Kidney (tissue), 13 donors: ENCODE measurements at regions not wholly inside any gene's neighbourhood (a gene's known extent, or its start where the extent isn't known, plus 50 kb on each side); places are given as distances from the start of the nearest gene placed in this dataset.
"Not testable (repeated sequence)": the region's sequence is repeated elsewhere in the genome, so short reads cannot be mapped to it uniquely, and the experiment has no call there.

Experiments used
- DNase-seq, 5 donors: peaks; one replicate each; pipeline ENCODE4 v3.0.0-alpha.2; 2013 to 2020
- FAIRE-seq: peaks from 2 replicates; lab custom pipeline; 2012; peaks lifted over from hg19 to GRCh38; lab: Jason Lieb, UNC
- H3K27ac ChIP-seq, 2 donors: one replicate each; pipeline ENCODE4 v1.7.0; 2013; ENCODE audit warnings: low read depth in 2 of 2, low read length in 2 of 2, inconsistent platforms in 1 of 2
- H3K27me3 ChIP-seq: one replicate; pipeline ENCODE4 v1.7.1; 2013; ENCODE audit warnings: low read length, inconsistent platforms; ENCODE audit not compliant: control insufficient read depth, insufficient read depth
- H3K36me3 ChIP-seq, 3 donors: one replicate each; pipeline versions ENCODE4 v1.7.0 to v1.7.1; 2013; ENCODE audit warnings: low read length in 3 of 3, control low read depth in 1 of 3, inconsistent platforms in 1 of 3; ENCODE audit not compliant: insufficient read depth in 3 of 3, control insufficient read depth in 2 of 3
- H3K4me1 ChIP-seq, 3 donors: one replicate each; pipeline versions ENCODE4 v1.7.0 to v1.7.1; 2013; ENCODE audit warnings: low read length in 3 of 3, inconsistent platforms in 1 of 3, low read depth in 1 of 3; ENCODE audit not compliant: control insufficient read depth in 2 of 3, insufficient read depth in 2 of 3
- H3K4me3 ChIP-seq, 3 donors: one replicate each; pipeline versions ENCODE4 v1.7.0 to v1.8.1; 2013; ENCODE audit warnings: low read length in 3 of 3, control low read depth in 1 of 3, inconsistent platforms in 1 of 3
- H3K9ac ChIP-seq, 3 donors: one replicate each; pipeline versions ENCODE4 v1.7.0 to v1.7.1; 2013; ENCODE audit warnings: low read length in 3 of 3, control low read depth in 1 of 3, inconsistent platforms in 1 of 3
- H3K9me3 ChIP-seq, 3 donors: one replicate each; pipeline versions ENCODE4 v1.7.0 to v1.7.1; 2013; ENCODE audit warnings: low read length in 3 of 3, control low read depth in 1 of 3, inconsistent platforms in 1 of 3; ENCODE audit not compliant: control insufficient read depth in 2 of 3, insufficient read depth in 1 of 3
- CTCF ChIP-seq: IDR thresholded peaks from 3 replicates; pipeline ENCODE4 v1.5.1; 2012; ENCODE audit warnings: mild to moderate bottlenecking, moderate library complexity, borderline replicate concordance; ENCODE audit not compliant: insufficient read depth; ENCODE audit errors: extremely low read depth
- intact Hi-C: fragments of 100-400 bp; cut with DNase I; formaldehyde crosslinking; loops from one replicate; pipeline ENCODE4 v1.11.1; 2022
- donor health status: control.
- donor health status: control.
- donor health status: control.
- donor health status: control.
- donor health status: control.
- donor health status: DM: yes; HTN: yes; CAD: no.
- donor health status: Normal renal cell carcinoma (clear cell type).

- no peaks in the 10 kb centered on the region for H3K9me3 ChIP-seq
- DNase-seq (no peak), FAIRE-seq (no peak)
Observed at GRCh38 chr7:101724957-101725356, 92.5 kb upstream of the CUX1 start.

GRCh38 chr7:101725921-101726320 is 91.5 kb upstream of the CUX1 start:
- no peaks in the 10 kb centered on the region for H3K36me3 ChIP-seq
- no peak for DNase-seq
- H3K9ac ChIP-seq: no peak overlapping the region
- TF ChIP-seq CTCF: no peak
- H3K4me3 ChIP-seq: no peak overlapping the region
- FAIRE-seq: no peak
- H3K27me3 ChIP-seq: no peaks in the 10 kb centered on the region
- intact Hi-C loops: no loop called here
- no peaks in the 10 kb centered on the region for H3K9me3 ChIP-seq
- H3K27ac ChIP-seq: no peak overlapping the region
- H3K4me1 ChIP-seq: no peaks in the 10 kb centered on the region

More at GRCh38 chr7:101724957-101725356, 92.5 kb upstream of the CUX1 start:
- H3K9ac ChIP-seq: no peak overlapping the region
- intact Hi-C loops: no loop called here
- TF ChIP-seq CTCF: no peak
- no peaks in the 10 kb centered on the region for H3K27me3 ChIP-seq
- no peak overlapping the region for H3K27ac ChIP-seq
- no peaks in the 10 kb centered on the region for H3K4me1 ChIP-seq
- no peak overlapping the region for H3K4me3 ChIP-seq
- H3K36me3 ChIP-seq: no peaks in the 10 kb centered on the region

GRCh38 chr7:101727184-101727583 is 90.2 kb upstream of the CUX1 start:
- H3K27ac ChIP-seq: no peak overlapping the region
- DNase-seq: no peak
- H3K4me3 ChIP-seq: no peak overlapping the region
- no peak overlapping the region for H3K9ac ChIP-seq
- H3K36me3 ChIP-seq: no peaks in the 10 kb centered on the region
- no peaks in the 10 kb centered on the region for H3K27me3 ChIP-seq
- no peaks in the 10 kb centered on the region for H3K4me1 ChIP-seq
- intact Hi-C loops: no loop called here
- TF ChIP-seq CTCF: no peak
- H3K9me3 ChIP-seq: no peaks in the 10 kb centered on the region
- FAIRE-seq: no peak

- Histone ChIP-seq H3K27ac (no peak overlapping the region), H3K9me3 (no peaks in the 10 kb centered on the region), H3K36me3 (no peaks in the 10 kb centered on the region), H3K27me3 (no peaks in the 10 kb centered on the region), H3K4me1 (no peaks in the 10 kb centered on the region), H3K9ac (no peak overlapping the region), H3K4me3 (no peak overlapping the region)
- no peak for FAIRE-seq
- TF ChIP-seq CTCF: no peak
- intact Hi-C loops: no loop called here
- DNase-seq: no peak
Observed at GRCh38 chr7:101728128-101728527, 89.3 kb upstream of the CUX1 start.

GRCh38 chr7:101728873-101729240 is 88.6 kb upstream of the CUX1 start:
- DNase-seq, intact Hi-C loops, H3K27me3 ChIP-seq, H3K4me3 ChIP-seq, FAIRE-seq, H3K27ac ChIP-seq, H3K36me3 ChIP-seq, H3K9me3 ChIP-seq, H3K4me1 ChIP-seq, H3K9ac ChIP-seq: not testable (repeated sequence)
